ENCODE measurements at regions not wholly inside any gene's neighbourhood (a gene's known extent, or its start where the extent isn't known, plus 50 kb on each side); places are given as distances from the start of the nearest gene placed in this dataset.
"Not testable (repeated sequence)": the region's sequence is repeated elsewhere in the genome, so short reads cannot be mapped to it uniquely, and the experiment has no call there.

DNA sequence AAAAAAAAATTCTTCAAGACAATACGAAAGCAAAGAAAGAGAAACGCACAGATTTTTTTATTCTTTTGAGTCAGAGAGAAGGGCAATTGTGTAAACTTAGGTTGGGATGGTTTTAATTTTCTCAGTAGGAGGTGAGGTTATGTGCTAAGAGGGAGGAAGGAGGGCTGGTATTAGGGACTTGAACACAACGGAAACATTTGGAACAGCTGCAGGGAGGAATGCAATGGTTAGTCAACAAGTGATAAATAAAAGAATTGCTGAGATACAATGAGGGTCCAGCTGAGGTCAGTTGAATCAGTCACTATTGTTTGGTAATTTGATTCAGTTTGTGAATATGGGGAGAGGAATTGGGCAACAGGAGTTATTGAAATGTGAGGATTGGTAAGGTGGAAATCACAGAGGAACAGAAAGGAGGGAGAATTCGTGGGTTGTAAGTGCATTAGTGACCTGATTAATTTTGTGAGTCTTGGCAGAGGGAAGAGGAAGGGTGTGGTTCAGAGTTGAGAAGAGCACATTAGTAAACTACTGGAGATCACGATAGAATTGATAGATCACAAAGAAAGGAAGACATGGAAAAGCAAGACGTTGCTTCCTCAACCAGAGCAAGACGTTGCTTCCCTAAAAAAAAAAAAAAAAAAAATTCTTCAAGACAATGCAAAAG, 499.5 kb upstream of the SPRY2 start:
- DNase-seq (ENCODE audit: low read depth, low spot score), result peak; percentile 55

DNA sequence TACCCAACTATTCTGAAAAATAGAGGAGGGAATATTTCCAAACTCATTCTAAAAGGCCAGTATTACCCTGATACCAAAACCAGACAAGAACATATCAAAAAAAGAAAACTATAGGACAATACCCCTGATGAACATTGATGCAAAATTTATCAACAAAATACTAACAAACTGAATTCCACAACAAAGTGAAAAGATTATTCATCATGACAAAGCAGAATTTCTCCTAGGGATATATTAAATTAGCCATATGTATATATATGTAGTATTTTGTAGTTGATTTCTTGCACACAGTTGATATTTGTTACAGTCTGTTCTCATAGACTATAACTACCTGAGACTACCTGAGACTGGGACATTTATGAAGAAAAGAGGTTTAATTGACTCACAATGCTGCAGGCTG, 495.0 kb upstream of the SPRY2 start:
- DNase-seq (ENCODE audit: low read depth, low spot score), result no peak

DNA sequence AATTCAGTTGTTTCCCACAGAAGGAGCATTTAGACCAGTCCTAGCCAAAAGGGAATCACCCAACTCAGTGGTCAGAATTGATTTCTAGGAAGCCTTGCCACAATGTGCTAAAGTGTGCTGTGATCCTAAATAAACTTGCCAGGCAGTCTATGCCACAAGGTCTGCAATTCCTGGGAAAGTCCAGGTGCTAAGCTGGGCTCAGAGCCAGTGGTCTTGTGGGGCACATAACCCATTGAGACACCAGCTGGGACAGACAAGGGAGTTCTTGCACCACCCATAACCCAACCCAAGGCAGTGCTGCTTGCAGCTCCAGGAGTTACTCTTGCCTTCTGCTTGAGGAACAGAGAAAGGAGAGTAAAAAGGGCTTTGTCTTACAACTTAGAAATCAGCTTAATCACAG, 489.5 kb upstream of the SPRY2 start:
- no peak for DNase-seq (ENCODE audit: low read depth, low spot score)

DNA sequence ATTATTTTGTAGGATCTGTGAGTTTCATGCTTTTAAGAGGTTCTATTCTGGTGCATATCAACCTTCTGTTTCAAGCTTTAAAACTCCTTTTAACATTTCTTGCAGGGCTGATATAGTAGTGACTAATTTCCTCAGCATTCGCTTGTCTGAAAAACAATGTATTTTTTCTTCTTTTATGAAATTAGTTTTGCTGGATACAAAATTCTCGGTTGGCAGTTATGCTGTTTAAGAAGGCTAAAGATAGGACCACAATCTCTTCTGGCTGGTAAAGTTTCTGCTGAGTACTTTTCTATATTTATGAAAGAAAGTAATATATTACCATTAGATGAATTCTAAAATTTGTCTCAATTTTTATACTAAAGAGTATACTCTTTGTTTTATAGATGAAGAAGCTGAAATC, 487.8 kb upstream of the SPRY2 start:
- DNase-seq (ENCODE audit: low read depth, low spot score), result no peak

DNA sequence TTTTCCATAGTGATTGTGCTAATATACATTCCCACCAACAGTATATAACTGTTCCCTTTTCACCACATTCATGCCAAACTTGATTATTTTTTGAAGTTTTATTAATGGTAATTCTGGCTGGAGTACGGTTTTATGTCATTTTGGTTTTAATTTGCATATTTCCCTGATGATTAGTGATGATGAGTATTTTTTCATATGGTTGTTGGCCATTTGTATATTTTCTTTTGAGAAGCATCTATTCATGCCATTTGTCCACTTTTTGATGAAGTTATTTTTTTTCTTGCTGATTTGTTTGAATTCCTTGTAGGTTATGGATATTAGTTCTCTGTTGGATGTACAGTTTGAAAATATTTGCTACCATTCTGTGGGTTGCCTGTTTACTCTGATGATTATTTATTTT, 484.4 kb upstream of the SPRY2 start:
- DNase-seq (ENCODE audit: low read depth, low spot score), result no peak

DNA sequence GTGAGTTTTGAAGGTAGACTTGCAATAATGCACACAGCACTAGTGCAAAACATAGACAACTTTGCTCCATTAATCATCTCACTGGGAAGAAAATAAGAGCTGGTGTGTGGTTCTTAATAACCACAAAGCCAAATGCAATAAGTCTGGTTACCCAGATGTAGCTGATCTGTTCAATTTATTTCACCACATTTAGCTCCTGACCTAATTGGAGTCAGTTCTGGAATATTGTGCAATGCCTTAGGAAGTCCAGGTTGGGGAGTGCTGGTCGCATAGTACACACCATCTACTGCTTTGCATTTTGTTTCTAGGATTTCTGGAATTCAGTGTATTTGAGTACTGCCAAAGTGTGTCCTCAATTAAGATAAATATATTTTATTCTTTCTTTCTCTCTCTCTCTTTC, 483.3 kb upstream of the SPRY2 start:
- DNase-seq (ENCODE audit: low read depth, low spot score), result no peak

DNA sequence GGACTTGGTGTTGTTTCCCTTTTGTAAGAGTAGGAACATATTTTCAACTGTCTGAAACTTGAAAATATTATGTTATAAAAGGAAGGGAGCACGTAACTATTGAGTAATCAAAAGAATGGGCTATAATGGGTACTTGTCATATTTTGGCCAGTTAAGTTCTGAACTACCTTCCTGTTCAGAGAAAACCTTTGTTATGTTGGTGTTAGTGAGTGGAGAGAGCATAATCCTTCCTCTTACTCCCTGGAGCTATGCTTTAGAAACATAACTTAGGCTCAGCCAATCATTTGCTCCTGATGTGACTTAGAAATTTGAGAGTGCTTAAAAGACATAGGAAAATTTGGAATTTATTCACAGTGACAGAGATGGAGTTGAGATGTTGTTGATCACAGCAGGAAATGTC, 482.5 kb upstream of the SPRY2 start:
- no peak for DNase-seq (ENCODE audit: low read depth, low spot score)

DNA sequence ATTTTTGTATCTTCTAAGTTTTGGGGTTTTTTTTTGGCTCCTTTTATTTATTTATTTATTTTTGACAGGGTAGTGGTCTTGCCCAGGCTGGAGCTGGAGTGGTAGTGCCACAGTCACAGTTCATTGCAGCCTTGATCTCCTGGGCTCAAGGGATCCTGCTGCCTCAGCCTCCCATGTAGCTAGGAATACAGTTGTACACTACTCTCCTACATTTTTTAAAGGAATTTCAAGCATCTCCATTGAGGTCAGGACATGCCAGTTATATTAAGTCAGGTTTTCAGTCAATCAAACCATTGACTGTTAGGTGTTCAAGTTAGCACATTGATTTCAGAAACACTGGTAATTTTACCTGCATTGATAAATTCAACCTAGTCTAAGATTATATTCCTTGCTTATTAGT, 480.5 kb upstream of the SPRY2 start:
- DNase-seq (ENCODE audit: low read depth, low spot score), result no peak

DNA sequence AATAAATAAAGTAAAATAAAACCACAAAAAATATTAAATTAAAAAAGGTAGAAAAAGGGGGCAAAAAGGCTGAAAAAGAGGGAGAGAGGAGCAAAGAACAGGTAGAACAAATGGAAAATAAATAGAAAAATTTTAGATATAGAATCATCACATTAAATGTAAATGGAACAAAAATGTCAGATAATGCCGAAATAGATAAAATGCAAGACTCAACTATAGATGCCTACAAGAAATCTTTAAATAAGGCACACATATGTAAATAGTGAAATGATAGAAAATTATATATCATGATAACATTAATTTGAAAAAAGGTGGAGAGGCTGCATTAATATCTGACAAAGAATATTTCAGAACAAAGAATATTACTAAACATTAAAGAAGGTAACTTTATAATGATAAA, 477.1 kb upstream of the SPRY2 start:
- DNase-seq (ENCODE audit: low read depth, low spot score), result no peak

DNA sequence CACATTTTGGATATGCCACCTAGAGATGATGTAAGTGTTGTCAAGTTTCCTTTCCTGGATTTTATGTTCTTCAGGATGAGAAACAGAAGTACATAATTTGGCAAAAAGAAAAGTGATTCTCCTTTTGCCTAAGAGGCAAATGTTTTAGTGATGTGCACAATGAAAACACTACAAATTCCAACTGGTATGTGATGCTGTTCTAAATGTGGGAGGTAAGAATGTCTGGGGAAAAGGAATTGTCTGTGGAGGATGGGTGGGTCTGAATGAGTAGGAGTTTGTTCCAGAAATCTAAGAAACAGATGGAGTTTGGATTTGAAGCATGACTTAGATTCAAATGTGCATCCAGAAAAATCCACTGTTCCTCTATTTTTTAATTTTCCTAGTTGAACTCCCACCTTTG, 473.6 kb upstream of the SPRY2 start:
- no peak for DNase-seq (ENCODE audit: low read depth, low spot score)

DNA sequence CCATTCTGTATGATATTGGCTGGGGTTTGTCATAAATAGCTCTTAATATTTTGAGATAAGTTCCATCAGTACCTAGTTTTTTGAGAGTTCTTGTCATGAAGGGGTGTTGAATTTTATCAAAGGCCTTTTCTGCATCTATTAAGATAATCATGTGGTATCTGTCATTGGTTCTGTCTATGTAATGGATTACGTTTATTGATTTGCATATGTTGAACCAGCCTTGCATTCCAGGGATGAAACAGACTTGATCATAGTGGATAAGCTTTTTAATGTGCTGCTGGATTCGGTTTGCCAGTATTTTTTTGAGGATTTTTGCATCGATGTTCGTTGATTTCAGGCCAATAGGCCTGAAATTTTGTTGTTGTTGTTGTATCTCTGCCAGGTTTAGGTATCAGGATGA, 469.4 kb upstream of the SPRY2 start:
- DNase-seq (ENCODE audit: low read depth, low spot score), result not testable (repeated sequence)

DNA sequence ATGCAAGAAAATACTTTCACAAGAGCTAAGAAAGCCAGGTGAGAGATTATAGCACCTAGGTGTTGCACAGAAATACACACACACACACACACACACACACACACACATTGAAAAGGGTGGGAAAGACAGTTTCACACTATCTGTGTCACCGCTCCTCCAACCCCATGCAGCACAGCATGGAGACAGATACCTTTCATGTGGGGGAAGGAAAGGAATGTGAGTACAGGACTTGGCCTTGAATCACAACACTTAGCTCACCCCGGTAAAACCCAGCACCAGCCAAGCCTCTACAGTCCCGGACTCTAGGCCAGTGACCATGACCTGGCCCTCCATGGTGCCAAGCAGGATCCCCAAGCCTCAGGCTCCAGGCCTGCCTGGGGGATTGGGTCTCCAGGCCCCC, 462.0 kb upstream of the SPRY2 start:
- DNase-seq (ENCODE audit: low read depth, low spot score), result no peak

DNA sequence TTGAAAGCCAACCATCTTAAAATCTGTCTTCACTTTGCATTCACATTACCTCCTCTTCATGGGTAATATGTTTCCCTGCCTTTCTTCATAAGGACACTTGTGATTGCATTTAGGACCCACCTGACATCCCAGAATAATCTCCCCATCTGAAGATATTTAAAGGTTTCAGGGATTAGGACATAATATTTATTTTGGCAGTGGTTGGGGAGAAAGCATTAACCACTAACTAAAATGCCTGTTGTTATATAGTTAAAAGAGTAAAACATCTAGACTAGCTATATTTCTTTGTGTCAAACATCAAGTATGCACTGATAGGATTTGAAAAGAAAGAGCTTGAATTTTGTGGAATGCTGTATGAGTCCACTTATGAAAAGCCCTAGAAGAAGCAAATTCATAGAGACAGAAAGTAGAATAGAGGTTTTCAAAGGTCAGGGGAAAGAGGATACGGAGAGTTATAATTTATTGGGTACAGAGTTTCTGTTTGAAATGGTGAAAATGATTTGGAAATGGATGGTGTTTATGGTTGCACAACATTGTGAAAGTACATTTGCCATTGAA, 457.7 kb upstream of the SPRY2 start:
- no peak for DNase-seq (ENCODE audit: low read depth, low spot score)

DNA sequence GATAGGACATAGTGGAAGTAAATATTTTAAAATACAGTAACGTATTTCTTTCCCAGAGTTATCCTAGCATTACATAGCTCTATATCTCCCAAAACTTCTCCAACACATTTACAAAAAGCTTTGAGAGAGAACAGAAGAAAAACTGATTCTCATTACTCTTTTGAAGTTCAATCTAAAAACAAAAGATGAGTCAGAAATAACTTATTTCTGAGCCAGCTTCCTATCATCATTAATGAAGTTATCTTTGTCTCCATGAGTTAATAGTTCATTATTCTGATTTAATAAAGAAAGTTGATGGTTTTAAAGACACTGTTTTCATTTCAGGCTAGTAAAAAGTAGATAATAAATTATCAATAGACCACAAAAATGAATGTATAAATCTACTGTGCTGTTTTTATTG, 446.7 kb upstream of the SPRY2 start:
- DNase-seq (ENCODE audit: low read depth, low spot score), result no peak

DNA sequence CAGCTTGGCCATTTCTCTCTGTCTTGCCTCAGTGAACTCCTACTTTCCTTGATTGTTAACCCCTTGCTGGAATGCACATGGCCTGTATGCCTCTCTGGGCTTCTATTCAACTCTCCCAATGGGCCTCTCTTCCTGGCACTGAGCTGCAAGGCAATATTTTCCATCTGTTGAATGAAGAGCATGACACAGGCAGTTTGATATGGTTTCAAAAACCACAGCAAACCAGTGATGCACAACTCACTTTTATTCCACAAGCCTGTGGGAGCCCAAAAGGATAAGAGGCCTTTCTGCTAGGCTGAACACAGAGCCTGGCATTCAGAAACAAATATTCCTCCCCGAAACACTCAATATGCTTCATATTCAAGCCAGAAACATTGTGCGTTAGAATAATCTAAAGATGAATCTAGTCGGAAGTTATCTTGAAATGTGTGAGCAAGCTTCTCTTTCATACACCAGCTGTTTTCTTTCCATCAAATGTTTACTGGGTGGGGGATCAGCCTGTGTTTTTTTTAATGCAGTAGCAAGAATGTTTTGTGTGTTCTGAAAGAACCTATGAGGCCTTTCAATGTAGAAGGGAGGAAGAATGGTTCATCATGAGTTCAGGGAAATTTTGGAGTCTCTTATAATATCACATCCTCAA, 443.1 kb upstream of the SPRY2 start:
- DNase-seq (ENCODE audit: low read depth, low spot score), result no peak

DNA sequence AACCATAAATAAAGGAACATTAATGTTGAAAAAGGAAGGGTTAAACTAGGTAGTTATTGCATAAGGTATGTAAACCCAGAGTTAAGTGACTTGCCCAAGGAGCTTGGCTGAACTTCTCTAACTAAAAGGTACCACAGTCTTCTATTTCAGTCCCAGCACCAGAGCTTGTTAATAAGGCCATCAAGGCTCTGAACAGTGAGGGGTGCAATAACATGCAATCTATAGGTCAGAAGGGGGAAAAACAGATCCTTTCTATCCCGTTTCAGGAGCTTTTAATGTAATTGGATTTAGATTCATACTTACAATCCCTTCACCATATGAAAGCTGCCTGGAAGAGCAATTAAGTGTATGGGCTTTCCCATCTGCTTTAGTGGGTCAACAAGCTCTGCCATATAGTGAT, 441.5 kb upstream of the SPRY2 start:
- DNase-seq (ENCODE audit: low read depth, low spot score), result no peak

DNA sequence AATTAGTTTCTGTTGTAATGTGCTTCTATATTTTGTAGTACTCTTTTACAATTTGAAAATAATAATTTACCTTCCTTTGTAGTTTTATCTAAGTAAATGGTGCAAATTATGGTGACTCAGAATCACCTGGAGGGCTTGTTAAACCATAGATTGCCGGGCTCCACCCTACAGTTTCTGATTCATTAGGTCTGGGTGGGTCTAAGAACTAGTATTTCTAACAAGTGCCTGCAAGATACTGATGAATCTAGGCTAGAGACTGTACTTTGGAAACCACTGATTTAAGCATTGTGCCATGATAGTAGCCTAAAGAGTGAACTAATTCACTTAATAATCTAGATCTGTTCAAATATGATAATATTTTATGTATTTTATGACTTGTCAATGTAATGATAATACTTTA, 437.4 kb upstream of the SPRY2 start:
- DNase-seq (ENCODE audit: low read depth, low spot score), result no peak

DNA sequence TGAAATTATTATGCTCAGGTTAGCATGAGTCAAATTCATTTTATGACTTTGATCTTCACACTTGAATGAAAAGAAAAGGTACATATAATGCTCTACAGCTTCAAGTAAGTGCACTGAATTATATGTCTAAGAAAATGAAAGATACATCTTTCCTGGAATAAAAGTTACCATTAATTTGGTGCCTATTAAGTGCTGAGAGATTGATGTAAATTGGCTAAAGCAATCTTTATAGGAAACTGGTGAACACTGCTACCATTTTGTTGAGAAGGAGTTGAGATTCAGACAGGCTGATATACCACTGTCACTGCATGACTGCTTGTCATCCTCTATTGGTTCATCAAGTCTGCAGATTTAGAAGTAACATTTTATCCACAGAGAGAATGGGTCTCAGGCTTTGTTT, 416.8 kb upstream of the SPRY2 start:
- no peak for DNase-seq (ENCODE audit: low read depth, low spot score)

DNA sequence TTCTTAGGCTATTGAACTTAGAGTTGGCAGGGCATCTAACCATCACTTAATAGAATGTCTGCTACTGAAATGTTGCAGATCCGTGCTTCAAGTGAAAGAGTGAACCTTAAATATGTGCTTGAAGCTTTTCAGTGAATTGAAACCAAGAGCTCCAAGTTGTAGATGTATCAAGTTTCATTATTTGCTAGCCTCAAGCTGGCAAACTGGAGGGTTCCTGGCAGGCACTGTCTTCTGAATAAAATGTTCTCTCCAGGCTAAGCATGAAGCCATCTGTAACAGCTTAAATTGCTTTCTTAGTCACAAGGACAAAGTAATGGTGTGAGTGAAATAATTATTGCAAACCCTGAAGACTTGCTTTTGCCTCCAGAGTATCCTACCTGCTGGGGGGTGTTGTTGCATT, 415.0 kb upstream of the SPRY2 start:
- DNase-seq (ENCODE audit: low read depth, low spot score), result no peak

DNA sequence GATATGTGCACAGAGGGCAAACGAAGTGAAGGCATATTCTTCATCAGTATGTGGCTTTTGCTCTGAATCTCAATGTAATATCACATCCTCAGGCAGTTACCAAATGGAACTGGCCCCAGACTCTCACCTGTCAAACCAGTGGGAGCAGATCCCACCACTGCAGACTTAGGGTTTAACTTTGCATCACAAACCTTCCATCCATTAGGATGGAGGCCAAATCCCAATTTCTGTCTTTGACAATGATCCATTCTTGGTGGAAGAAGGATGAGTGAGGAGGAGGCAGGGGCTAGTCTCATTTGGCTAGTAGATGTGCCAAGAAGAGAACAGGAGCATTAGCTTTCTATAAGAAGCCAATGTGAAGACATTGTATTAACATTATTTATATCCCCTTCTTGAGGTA, 413.5 kb upstream of the SPRY2 start:
- no peak for DNase-seq (ENCODE audit: low read depth, low spot score)

DNA sequence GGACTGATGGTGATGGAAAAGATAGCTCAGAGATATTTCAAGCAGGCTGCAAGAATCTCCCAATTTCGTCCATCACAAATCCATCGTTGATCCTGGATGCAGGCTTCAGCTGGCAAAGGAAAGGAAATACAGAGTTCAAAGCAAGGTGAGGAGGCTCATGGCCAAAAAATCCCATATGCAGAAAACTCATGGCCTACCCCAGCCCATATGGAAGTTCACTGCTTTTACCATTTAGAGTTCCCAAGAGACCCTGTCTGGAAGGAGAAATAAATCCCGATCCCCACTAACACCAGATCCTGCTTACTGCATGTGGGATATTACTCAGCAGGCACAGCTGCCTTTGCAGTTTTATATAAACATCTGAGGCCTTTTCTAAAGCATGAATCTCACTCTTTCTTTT, 412.9 kb upstream of the SPRY2 start:
- DNase-seq (ENCODE audit: low read depth, low spot score), result peak; percentile 20

DNA sequence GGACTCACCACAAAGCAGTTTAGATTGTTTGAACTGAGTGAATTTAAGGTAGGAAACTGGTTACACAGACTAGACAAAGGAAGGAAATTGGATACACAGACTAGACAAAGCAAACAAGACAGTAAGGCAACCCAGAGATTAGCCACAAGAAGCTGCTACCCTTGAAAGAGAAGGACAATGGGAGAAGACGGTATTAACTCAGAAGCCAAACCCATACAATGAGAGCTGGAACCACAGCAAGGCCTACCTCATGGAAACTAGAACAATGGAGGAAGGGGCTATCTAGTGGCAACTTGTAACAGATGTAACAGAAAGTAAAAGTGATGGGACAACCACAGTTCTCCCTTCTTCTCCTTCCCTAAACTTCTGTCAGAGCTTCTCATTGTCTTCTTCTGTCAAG, 410.9 kb upstream of the SPRY2 start:
- DNase-seq (ENCODE audit: low read depth, low spot score), result no peak

DNA sequence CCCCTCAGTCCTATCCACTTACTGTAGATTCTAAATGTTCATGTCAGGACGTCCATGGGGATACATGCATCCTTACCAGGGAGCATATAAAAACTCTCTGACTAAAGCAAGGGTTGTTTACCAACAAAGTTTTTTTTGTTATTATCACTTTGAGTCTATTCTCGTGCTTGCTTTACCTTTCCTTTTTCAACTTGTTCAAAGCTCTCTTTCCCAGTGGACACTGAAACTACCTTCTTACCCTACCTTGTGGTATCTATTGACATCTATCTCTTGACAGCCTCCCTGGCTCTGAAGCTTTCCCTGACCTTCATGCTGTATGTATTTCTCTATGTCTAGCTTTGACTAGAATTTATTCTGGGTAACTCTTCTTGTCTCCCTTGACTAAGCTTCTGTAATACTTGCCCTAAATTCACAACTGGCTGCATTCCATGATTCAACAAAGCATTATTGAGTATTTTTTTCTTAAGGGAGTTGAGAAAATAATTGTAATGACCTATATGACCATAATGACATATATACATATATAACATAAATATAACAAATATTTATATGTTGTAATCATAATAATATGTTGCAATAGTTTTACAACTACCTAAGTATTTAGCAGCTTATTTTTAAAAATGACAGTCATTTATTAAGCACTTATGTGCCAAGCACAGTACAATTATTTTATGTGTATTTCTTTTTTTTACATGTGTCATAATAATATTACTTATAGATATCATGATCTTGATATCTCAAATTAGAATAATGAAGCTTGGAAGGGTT, 403.4 kb upstream of the SPRY2 start:
- no peak for DNase-seq (ENCODE audit: low read depth, low spot score)
